HEK293T (cell line): ENCODE measurements at regions not wholly inside any gene's neighbourhood (a gene's known extent, or its start where the extent isn't known, plus 50 kb on each side); places are given as distances from the start of the nearest gene placed in this dataset.

Experiments used
- BHLHE40 ChIP-seq: fragments of 450-650 bp; IDR thresholded peaks from 2 replicates; pipeline ENCODE4 v1.6.1; 2016; ENCODE audit warnings: mild to moderate bottlenecking, moderate library complexity, borderline replicate concordance
- ELF4 ChIP-seq: fragments of 450-650 bp; IDR thresholded peaks from 2 replicates; pipeline ENCODE4 v1.6.1; 2017; ENCODE audit warnings: antibody characterized with exemption
- FOXA1 ChIP-seq: fragments of 450-650 bp; IDR thresholded peaks from 2 replicates; pipeline ENCODE4 v1.6.1; 2016; ENCODE audit warnings: mild to moderate bottlenecking
- FOXK2 ChIP-seq: fragments of 450-650 bp; IDR thresholded peaks from 2 replicates; pipeline ENCODE4 v1.6.1; 2016; ENCODE audit warnings: mild to moderate bottlenecking
- FOXM1 ChIP-seq: fragments of 450-650 bp; IDR thresholded peaks from 2 replicates; pipeline ENCODE4 v1.6.1; 2017; ENCODE audit warnings: mild to moderate bottlenecking, borderline replicate concordance
- L3MBTL2 ChIP-seq: fragments of 450-650 bp; conservative IDR thresholded peaks from 2 replicates; pipeline ENCODE4 v1.6.1; 2016; ENCODE audit warnings: mild to moderate bottlenecking
- NFRKB ChIP-seq: fragments of 450-650 bp; IDR thresholded peaks from 2 replicates; pipeline ENCODE4 v1.6.1; 2016; ENCODE audit warnings: mild to moderate bottlenecking, moderate library complexity
- SP1 ChIP-seq: fragments of 450-650 bp; IDR thresholded peaks from 2 replicates; pipeline ENCODE4 v1.6.1; 2017
- SUZ12 ChIP-seq: fragments of 450-650 bp; IDR thresholded peaks from 2 replicates; pipeline ENCODE4 v1.6.1; 2016; ENCODE audit warnings: mild to moderate bottlenecking
- TARDBP ChIP-seq: fragments of 450-650 bp; IDR thresholded peaks from 2 replicates; pipeline ENCODE4 v1.6.1; 2016

- no peak for TF ChIP-seq BHLHE40
- no peak for TF ChIP-seq FOXA1
- no peak for TF ChIP-seq TARDBP
- no peak for TF ChIP-seq FOXM1
- TF ChIP-seq ELF4: no peak
- no peak for TF ChIP-seq SP1
- TF ChIP-seq L3MBTL2: no peak
- no peak for TF ChIP-seq FOXK2
- no peak for TF ChIP-seq SUZ12
- no peak for TF ChIP-seq NFRKB
These were observed 1018.7 kb downstream of the AACS start for GRCh38 chr12:126083926-126084325.
